Astrocyte (in vitro differentiated cells and primary cell): ENCODE measurements at regions not wholly inside any gene's neighbourhood (a gene's known extent, or its start where the extent isn't known, plus 50 kb on each side); places are given as distances from the start of the nearest gene placed in this dataset.
"Not testable (repeated sequence)": the region's sequence is repeated elsewhere in the genome, so short reads cannot be mapped to it uniquely, and the experiment has no call there.

Experiments
- DNase-seq: peaks from one replicate; pipeline ENCODE4 v3.0.0-alpha.2; 2010; ENCODE audit warnings: low read depth
- FAIRE-seq: peaks from 2 replicates; lab custom pipeline; 2011; peaks lifted over from hg19 to GRCh38; lab: Jason Lieb, UNC
- H2AFZ ChIP-seq: 2 replicates; pipeline ENCODE4 v1.6.0; 2012; ENCODE audit warnings: low read depth, low read length, inconsistent platforms
- H3K27ac ChIP-seq: 2 replicates; pipeline ENCODE4 v1.5.1; 2011; ENCODE audit warnings: low read depth, low read length, inconsistent platforms
- H3K27me3 ChIP-seq: 2 replicates; pipeline ENCODE4 v1.6.0; 2011; ENCODE audit warnings: low read length, inconsistent platforms; ENCODE audit not compliant: insufficient read depth
- H3K36me3 ChIP-seq: 2 replicates; pipeline ENCODE4 v1.5.1; 2011; ENCODE audit warnings: low read length, inconsistent platforms; ENCODE audit not compliant: insufficient read depth
- H3K4me1 ChIP-seq: 2 replicates; pipeline ENCODE4 v1.5.1; 2011; ENCODE audit warnings: low read length, inconsistent platforms; ENCODE audit not compliant: insufficient read depth
- H3K4me2 ChIP-seq: 2 replicates; pipeline ENCODE4 v1.6.0; 2012; ENCODE audit warnings: low read length, inconsistent platforms
- H3K4me3 ChIP-seq: 2 replicates; pipeline ENCODE4 v1.5.1; 2011; ENCODE audit warnings: low read depth, mild to moderate bottlenecking, low read length, inconsistent platforms; ENCODE audit not compliant: insufficient read depth
- H3K79me2 ChIP-seq: 2 replicates; pipeline ENCODE4 v1.6.0; 2012; ENCODE audit warnings: mild to moderate bottlenecking, low read length, inconsistent platforms; ENCODE audit not compliant: insufficient read depth
- H3K9ac ChIP-seq: 2 replicates; pipeline ENCODE4 v1.6.0; 2012; ENCODE audit warnings: mild to moderate bottlenecking, low read length, inconsistent platforms
- H3K9me3 ChIP-seq: 2 replicates; pipeline ENCODE4 v1.5.1; 2012; ENCODE audit warnings: low read depth, mild to moderate bottlenecking, low read length, inconsistent platforms; ENCODE audit not compliant: insufficient read depth
- H4K20me1 ChIP-seq: 2 replicates; pipeline ENCODE4 v1.6.0; 2012; ENCODE audit warnings: low read length, inconsistent platforms; ENCODE audit not compliant: insufficient read depth
- H3K27ac Mint-ChIP-seq: one replicate; pipeline ENCODE4 v1.8.0; 2021; ENCODE audit warnings: mild to moderate bottlenecking, mixed read lengths; ENCODE audit not compliant: unreplicated experiment
- H3K27me3 Mint-ChIP-seq: one replicate; pipeline ENCODE4 v1.8.0; 2021; ENCODE audit warnings: low read depth, mixed read lengths; ENCODE audit not compliant: unreplicated experiment
- H3K36me3 Mint-ChIP-seq: one replicate; pipeline ENCODE4 v1.8.0; 2021; ENCODE audit warnings: low read depth, mixed read lengths; ENCODE audit not compliant: unreplicated experiment
- H3K4me1 Mint-ChIP-seq: one replicate; pipeline ENCODE4 v1.8.0; 2021; ENCODE audit warnings: low read depth, mixed read lengths; ENCODE audit not compliant: unreplicated experiment
- H3K4me3 Mint-ChIP-seq: one replicate; pipeline ENCODE4 v1.8.0; 2021; ENCODE audit warnings: mild to moderate bottlenecking, moderate library complexity, mixed read lengths; ENCODE audit not compliant: unreplicated experiment
- H3K9me3 Mint-ChIP-seq: one replicate; pipeline ENCODE4 v1.8.0; 2021; ENCODE audit warnings: mild to moderate bottlenecking, mixed read lengths; ENCODE audit not compliant: unreplicated experiment
- CTCF ChIP-seq: IDR thresholded peaks from 2 replicates; pipeline ENCODE4 v1.5.1; 2011; ENCODE audit warnings: low read depth, mild to moderate bottlenecking, inconsistent platforms, low read length, moderate library complexity; ENCODE audit not compliant: insufficient read depth
- EZH2 ChIP-seq: IDR thresholded peaks from 2 replicates; pipeline ENCODE4 v1.6.1; 2012; ENCODE audit warnings: mild to moderate bottlenecking, low read length, inconsistent platforms; ENCODE audit not compliant: insufficient read depth

- FAIRE-seq (no peak), DNase-seq (no peak)
- no peak overlapping the region for H3K4me3 Mint-ChIP-seq
- Histone ChIP-seq H3K4me2 (no peak overlapping the region), H3K4me1 (no peaks in the 10 kb centered on the region), H2AFZ (no peak overlapping the region), H3K4me3 (no peak overlapping the region), H3K27ac (no peak overlapping the region), H3K9ac (no peak overlapping the region), H3K9me3 (no peaks in the 10 kb centered on the region), H3K36me3 (no peaks in the 10 kb centered on the region), H3K27me3 (no peaks in the 10 kb centered on the region), H4K20me1 (no peaks in the 10 kb centered on the region), H3K79me2 (no peaks in the 10 kb centered on the region)
- H3K36me3 Mint-ChIP-seq = no peaks in the 10 kb centered on the region
- TF ChIP-seq CTCF (no peak), EZH2 (no peak)
- no peaks in the 10 kb centered on the region for H3K4me1 Mint-ChIP-seq
- H3K27ac Mint-ChIP-seq = no peak overlapping the region
- no peaks in the 10 kb centered on the region for H3K27me3 Mint-ChIP-seq
- no peaks in the 10 kb centered on the region for H3K9me3 Mint-ChIP-seq
Measured at GRCh38 chr5:101045689-101046088, 142.6 kb upstream of the ST8SIA4 start.

- H3K4me1 ChIP-seq, FAIRE-seq: not testable (repeated sequence)
Measured at GRCh38 chr5:101040002-101040401, 136.9 kb upstream of the ST8SIA4 start.

DNA sequence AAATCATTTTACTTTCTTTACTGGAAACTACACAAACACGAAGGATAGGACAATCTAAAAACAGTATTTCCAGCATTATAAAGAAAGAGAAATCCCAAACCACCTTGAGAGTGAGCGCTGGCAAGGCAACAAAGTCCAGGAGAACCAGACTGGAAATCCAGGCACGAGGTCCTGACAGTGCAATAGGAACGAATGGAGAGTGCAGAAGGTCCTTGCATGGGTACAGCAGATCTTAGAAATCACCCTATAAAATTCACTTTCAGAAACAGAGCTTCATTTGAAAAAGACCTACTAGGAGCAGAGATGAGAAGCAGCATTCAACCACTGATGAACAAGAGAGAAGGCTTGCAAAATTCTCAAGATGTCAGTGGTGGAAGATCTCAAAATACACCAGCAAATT is 133.7 kb upstream of the ST8SIA4 start:
- Mint-ChIP-seq H3K4me1 (no peaks in the 10 kb centered on the region), H3K27me3 (no peaks in the 10 kb centered on the region), H3K27ac (no peak overlapping the region), H3K36me3 (no peaks in the 10 kb centered on the region), H3K4me3 (no peak overlapping the region), H3K9me3 (no peaks in the 10 kb centered on the region)
- Histone ChIP-seq H2AFZ (no peak overlapping the region), H3K27ac (no peak overlapping the region), H3K4me1 (no peaks in the 10 kb centered on the region), H3K9ac (no peak overlapping the region), H3K79me2 (no peaks in the 10 kb centered on the region), H3K4me3 (no peak overlapping the region), H3K36me3 (no peaks in the 10 kb centered on the region), H3K9me3 (no peaks in the 10 kb centered on the region), H3K4me2 (no peak overlapping the region), H4K20me1 (no peaks in the 10 kb centered on the region), H3K27me3 (no peaks in the 10 kb centered on the region)
- FAIRE-seq = no peak
- TF ChIP-seq CTCF (no peak), EZH2 (no peak)
- no peak for DNase-seq

More at GRCh38 chr5:101040002-101040401, 136.9 kb upstream of the ST8SIA4 start:
- not testable (repeated sequence) for H3K79me2 ChIP-seq, H3K4me1 Mint-ChIP-seq, H3K4me3 Mint-ChIP-seq, H4K20me1 ChIP-seq, H2AFZ ChIP-seq, H3K9ac ChIP-seq, H3K9me3 ChIP-seq, DNase-seq, H3K36me3 Mint-ChIP-seq, H3K4me3 ChIP-seq, H3K36me3 ChIP-seq, H3K9me3 Mint-ChIP-seq, H3K27ac Mint-ChIP-seq, H3K27ac ChIP-seq, H3K27me3 ChIP-seq, H3K4me2 ChIP-seq, H3K27me3 Mint-ChIP-seq
